ENCODE measurements at regions not wholly inside any gene's neighbourhood (a gene's known extent, or its start where the extent isn't known, plus 50 kb on each side); places are given as distances from the start of the nearest gene placed in this dataset.

DNA sequence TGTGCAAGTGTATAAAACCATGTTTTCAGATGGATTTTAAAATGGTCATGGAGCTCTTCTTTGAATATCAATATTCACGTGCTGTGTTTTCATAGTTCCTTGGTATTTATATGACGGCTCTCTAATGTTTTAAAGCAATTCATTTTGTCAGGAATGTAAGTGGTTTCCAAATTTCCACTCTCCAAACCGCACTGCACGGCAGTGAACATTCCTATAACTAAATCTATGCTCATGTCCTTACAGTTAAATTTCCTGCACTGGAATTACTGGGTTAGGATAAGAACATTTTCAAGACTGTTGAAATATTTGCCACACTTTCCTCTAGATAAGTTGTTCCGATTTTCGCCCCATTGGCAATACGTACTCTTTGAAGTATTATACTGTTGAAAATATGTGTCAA, 398.9 kb downstream of the PMP22 start:
- Histone ChIP-seq H2BK12ac (ENCODE audit: low read depth, low read length) (no peak overlapping the region), H2BK120ac (replicated peaks; ENCODE audit: low read depth, low read length) (no peak overlapping the region), H3K56ac (replicated peaks; ENCODE audit: insufficient read length, low read depth, low read length) (no peak overlapping the region), H3K4ac (replicated peaks; ENCODE audit: insufficient read length, low read depth, low read length) (no peak overlapping the region), H4K8ac (ENCODE audit: extremely low read depth, insufficient read depth, low read length) (no peak overlapping the region), H3K18ac (ENCODE audit: extremely low read depth, low read length) (no peak overlapping the region), H2AK5ac (ENCODE audit: low read depth, low read length) (no peak overlapping the region), H3K9me3 (ENCODE audit: insufficient read depth in 2 of 2, low read depth in 1 of 2, low read length in 1 of 2) (no peaks in the 10 kb centered on the region), H2BK5ac (ENCODE audit: low read depth, low read length) (no peak overlapping the region), H3K4me3 (ENCODE audit: extremely low read depth in 1 of 4, insufficient read depth in 2 of 4, low read depth in 3 of 4, low read length in 4 of 4) (no peak overlapping the region), H3K27ac (ENCODE audit: low read depth, low read length) (no peak overlapping the region), H4K5ac (ENCODE audit: insufficient read length, low read depth, low read length) (no peak overlapping the region), H2BK20ac (ENCODE audit: low read length) (no peak overlapping the region), H3K27me3 (replicated peaks in 1 of 4; ENCODE audit: control insufficient read depth in 3 of 4, extremely low read depth in 1 of 4, insufficient read depth in 3 of 4, low read length in 3 of 4) (peaks cover 0 to 1% (median 0%) of the 10 kb centered on the region in 4 experiments; a peak in 1 of 7 replicates), H3K79me2 (ENCODE audit: control insufficient read depth in 1 of 2, insufficient read depth in 2 of 2, low read length in 2 of 2) (no peaks in the 10 kb centered on the region), H4K20me1 (replicated peaks in 1 of 2; ENCODE audit: control insufficient read depth in 1 of 2, insufficient read depth in 2 of 2, low read length in 2 of 2) (no peaks in the 10 kb centered on the region), H3K79me1 (ENCODE audit: low read depth, low read length) (no peaks in the 10 kb centered on the region), H3K36me3 (ENCODE audit: control insufficient read depth in 2 of 4, insufficient read depth in 4 of 4, low read length in 3 of 4) (no peaks in the 10 kb centered on the region), H3K9ac (replicated peaks in 1 of 4; ENCODE audit: extremely low read depth in 1 of 4, low read depth in 3 of 4, low read length in 3 of 4) (no peak overlapping the region), H2AFZ (ENCODE audit: low read length) (no peak overlapping the region), H2BK15ac (ENCODE audit: low read length) (no peak overlapping the region), H3K4me1 (replicated peaks in 1 of 4; ENCODE audit: control insufficient read depth in 3 of 4, insufficient read depth in 4 of 4, low read length in 3 of 4) (no peaks in the 10 kb centered on the region), H3K23ac (ENCODE audit: insufficient read length) (no peak overlapping the region), H3K4me2 (ENCODE audit: insufficient read depth in 1 of 2, low read depth in 2 of 2, low read length in 2 of 2) (no peak overlapping the region), H3K23me2 (ENCODE audit: low read depth, low read length) (no peaks in the 10 kb centered on the region), H4K91ac (replicated peaks; ENCODE audit: insufficient read length, low read length) (no peak overlapping the region), H3K14ac (ENCODE audit: insufficient read length) (no peak overlapping the region)
- 94% methylated on average over 7 of the region's 7 CpGs; no CpG with 5 or more reads in 1 of the 2 experiments for WGBS, 2 experiments (ENCODE audit: extremely low coverage in 1 of 2, insufficient coverage in 1 of 2, insufficient read length in 1 of 2, insufficient replicate concordance in 2 of 2, low coverage in 1 of 2, low lambda C conversion rate in 2 of 2, missing lambda C conversion rate in 1 of 2)
- no peak for DNase-seq (ENCODE audit: low read depth in 1 of 2, low spot score in 2 of 2)
- CTCF ChIA-PET (ENCODE audit: partially characterized antibody), result no interaction called here
- POLR2A ChIA-PET (ENCODE audit: partially characterized antibody), result no interaction called here
- FAIRE-seq, result no peak
- TF ChIP-seq ZNF274 (IDR thresholded peaks at IDR 0.05; ENCODE audit: borderline replicate concordance, extremely low read depth, low read length) (no peak), FOSL1 (IDR thresholded peaks at IDR 0.05; ENCODE audit: insufficient read depth, low read depth, low read length) (no peak), CEBPB (IDR thresholded peaks at IDR 0.05; ENCODE audit: low read depth, low read length) (no peak), JUND (IDR thresholded peaks at IDR 0.05; ENCODE audit: low read length) (no peak), POU5F1 (IDR thresholded peaks at IDR 0.05; ENCODE audit: low read depth, low read length) (no peak), E2F6 (IDR thresholded peaks at IDR 0.05) (no peak), TBP (IDR thresholded peaks at IDR 0.05; ENCODE audit: low read depth, low read length) (no peak), MAX (IDR thresholded peaks at IDR 0.05) (no peak), TAF1 (IDR thresholded peaks at IDR 0.05; ENCODE audit: low read depth, low read length) (no peak), SRF (IDR thresholded peaks at IDR 0.05; ENCODE audit: low read depth, low read length) (no peak), CHD1 (IDR thresholded peaks at IDR 0.05; ENCODE audit: low read depth, low read length) (no peak)

All from H1 (cell line).